Activated B cell treated with CpG ODN at 0.5 μM for 24 hours (primary cell): ENCODE measurements at regions not wholly inside any gene's neighbourhood (a gene's known extent, or its start where the extent isn't known, plus 50 kb on each side); places are given as distances from the start of the nearest gene placed in this dataset.

ENCODE experiments used
- ATAC-seq: fragments of 200-7000 bp; cut with Tn5 transposase; one replicate; pipeline ENCODE4 v1.10.0; 2021; ENCODE audit warnings: low read depth, mild to moderate bottlenecking, moderate library complexity
- CTCF ChIA-PET: fragments of 350-600 bp; sonication (Branson Sonifier 250); formaldehyde crosslinking; loops from one replicate; lab custom pipeline; 2021; ENCODE audit warnings: antibody characterized with exemption; lab: Charles Lee
- POLR2A ChIA-PET: fragments of 350-600 bp; sonication (Branson Sonifier 250); formaldehyde crosslinking; loops from one replicate; lab custom pipeline; 2021; ENCODE audit warnings: antibody characterized with exemption; lab: Charles Lee
- DNase-seq: peaks from one replicate; pipeline ENCODE4 v3.0.0; 2022
- H3K27ac Mint-ChIP-seq: one replicate; pipeline ENCODE4 v1.8.0; 2020; ENCODE audit warnings: mixed read lengths
- H3K27me3 Mint-ChIP-seq: one replicate; pipeline ENCODE4 v1.8.0; 2021; ENCODE audit warnings: mixed read lengths
- H3K36me3 Mint-ChIP-seq: one replicate; pipeline ENCODE4 v1.8.0; 2021; ENCODE audit warnings: low read depth, mixed read lengths
- H3K4me1 Mint-ChIP-seq: one replicate; pipeline ENCODE4 v1.8.0; 2021; ENCODE audit warnings: mixed read lengths
- H3K4me3 Mint-ChIP-seq: one replicate; pipeline ENCODE4 v1.8.0; 2020; ENCODE audit warnings: mild to moderate bottlenecking, mixed read lengths
- H3K9me3 Mint-ChIP-seq: one replicate; pipeline ENCODE4 v1.8.0; 2020; ENCODE audit warnings: mixed read lengths
- CTCF ChIP-seq: fragments of 200-600 bp; IDR thresholded peaks from one replicate; pipeline ENCODE4 v1.8.0; 2022; ENCODE audit warnings: antibody characterized with exemption, mild to moderate bottlenecking
- intact Hi-C: fragments of 100-400 bp; cut with micrococcal nuclease; formaldehyde crosslinking; loops from one replicate; pipeline ENCODE4 v1.15.1; 2024

GRCh38 chr1:83742446-83742845, 256.5 kb downstream of the TTLL7 start:
- POLR2A ChIA-PET = interaction anchor here (1.5 kb wide), 1 partner anchor 18 kb away, joined by 3 read pairs; no protein-coding TSS in a partner anchor
- no peaks in the 10 kb centered on the region for H3K36me3 Mint-ChIP-seq
- TF ChIP-seq CTCF = no peak
- CTCF ChIA-PET = no interaction called here
- H3K27me3 Mint-ChIP-seq = no peaks in the 10 kb centered on the region
- no peak overlapping the region for H3K27ac Mint-ChIP-seq
- H3K4me1 Mint-ChIP-seq = peaks cover 28% of the 10 kb centered on the region
- H3K9me3 Mint-ChIP-seq = no peaks in the 10 kb centered on the region
- no peak overlapping the region for H3K4me3 Mint-ChIP-seq
- ATAC-seq (no peak), DNase-seq (no peak)
- intact Hi-C loops = no loop called here

DNA sequence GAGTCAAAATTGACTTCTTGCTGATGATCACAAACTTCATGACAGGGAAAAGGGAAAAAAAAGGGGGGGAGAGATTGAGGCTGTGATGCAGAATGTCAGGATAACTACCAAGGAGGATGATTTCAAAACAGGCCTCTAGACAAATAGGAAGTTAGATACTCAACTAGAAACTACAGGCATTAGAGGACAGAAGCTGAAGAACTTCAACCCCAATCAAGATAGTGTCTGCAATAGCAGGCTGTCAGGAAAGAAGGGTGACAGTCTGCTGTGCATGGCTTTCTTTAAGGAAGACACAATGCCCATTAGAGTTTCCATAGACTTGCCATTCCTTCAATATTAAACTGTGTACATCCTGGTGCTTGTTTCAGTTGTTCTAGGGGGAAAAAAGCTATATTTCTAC, 257.2 kb downstream of the TTLL7 start:
- intact Hi-C loops = no loop called here

DNA sequence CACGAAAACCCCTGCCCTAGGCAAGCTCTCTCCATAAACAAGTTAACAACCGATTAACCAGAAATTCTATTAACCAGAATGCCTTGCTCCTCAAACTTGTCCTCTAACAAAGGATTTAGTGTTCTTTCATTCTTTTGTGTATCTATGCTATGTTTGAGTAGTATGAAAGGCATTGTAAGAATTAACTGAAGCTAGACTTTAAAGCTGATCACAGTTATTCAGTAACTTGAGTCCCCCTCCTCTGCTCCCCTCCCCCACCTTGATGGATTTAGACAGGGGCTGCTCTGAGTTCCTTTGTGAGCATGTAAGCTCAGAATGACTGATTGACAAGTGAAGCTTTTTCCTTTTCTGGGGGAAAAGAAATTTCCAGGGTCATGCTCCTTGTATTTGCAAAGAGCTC, 257.6 kb downstream of the TTLL7 start:
- TF ChIP-seq CTCF = no peak
- Mint-ChIP-seq H3K27ac (no peak overlapping the region), H3K4me3 (no peak overlapping the region), H3K4me1 (peaks cover 21% of the 10 kb centered on the region), H3K36me3 (no peaks in the 10 kb centered on the region), H3K9me3 (no peaks in the 10 kb centered on the region), H3K27me3 (no peaks in the 10 kb centered on the region)
- no peak for DNase-seq
- ChIA-PET POLR2A (no interaction called here), CTCF (no interaction called here)
- no peak for ATAC-seq
- intact Hi-C loops = no loop called here

More for the DNA sequence above, 257.2 kb downstream of the TTLL7 start:
- DNase-seq (no peak), ATAC-seq (no peak)
- TF ChIP-seq CTCF = no peak
- H3K4me1 Mint-ChIP-seq = peaks cover 25% of the 10 kb centered on the region
- no peaks in the 10 kb centered on the region for H3K27me3 Mint-ChIP-seq
- no peaks in the 10 kb centered on the region for H3K9me3 Mint-ChIP-seq
- H3K4me3 Mint-ChIP-seq = no peak overlapping the region
- H3K27ac Mint-ChIP-seq = peak overlapping the region; percentile 15
- ChIA-PET CTCF (no interaction called here), POLR2A (interaction anchor here (1.5 kb wide), 1 partner anchor 19 kb away, joined by 3 read pairs; no protein-coding TSS in a partner anchor)
- no peaks in the 10 kb centered on the region for H3K36me3 Mint-ChIP-seq

DNA sequence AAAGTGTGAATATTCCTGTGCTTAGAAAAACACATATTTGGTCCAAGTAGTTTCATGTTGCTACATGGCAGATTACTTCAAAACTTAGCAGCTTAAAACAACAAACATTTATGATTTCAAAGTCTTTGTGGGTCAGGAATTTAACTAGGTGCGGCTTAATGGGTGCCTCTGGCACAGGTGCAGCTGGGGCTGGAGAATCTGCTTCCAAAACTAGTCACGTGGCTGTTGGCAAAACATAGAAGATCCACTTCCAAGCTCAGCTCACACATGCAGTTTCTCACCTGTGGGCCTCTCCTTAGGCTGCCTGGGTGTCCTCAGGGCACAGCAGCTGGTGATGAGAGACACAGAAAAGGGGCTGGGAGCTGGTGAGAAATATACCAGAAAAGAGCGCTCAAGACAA, 263.4 kb downstream of the TTLL7 start:
- Mint-ChIP-seq H3K4me1 (peaks cover 2% of the 10 kb centered on the region), H3K4me3 (no peak overlapping the region), H3K27me3 (no peaks in the 10 kb centered on the region)

DNA sequence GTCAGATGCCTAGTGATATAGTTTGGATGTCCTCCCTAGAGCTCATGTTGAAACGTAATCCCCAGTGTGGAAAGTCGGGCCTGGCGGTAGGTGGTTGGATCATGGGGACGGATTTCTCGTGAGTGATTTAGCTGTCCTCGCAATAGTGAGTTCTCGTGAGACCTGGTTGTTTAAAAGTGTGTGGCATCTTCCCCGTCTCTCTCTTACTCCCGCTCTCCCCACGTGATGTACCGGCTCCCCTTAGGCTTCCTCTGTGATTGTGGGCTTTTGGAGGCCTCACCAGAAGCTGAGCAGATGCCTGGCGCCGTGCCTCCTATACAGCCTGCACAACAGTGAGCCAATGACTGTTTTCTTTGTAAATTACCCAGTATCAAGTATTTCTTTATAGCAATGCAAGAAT, 264.5 kb downstream of the TTLL7 start:
- no peaks in the 10 kb centered on the region for H3K27me3 Mint-ChIP-seq
- DNase-seq = no peak

More for the DNA sequence above, 263.4 kb downstream of the TTLL7 start:
- H3K36me3 Mint-ChIP-seq = no peaks in the 10 kb centered on the region
- H3K9me3 Mint-ChIP-seq = no peaks in the 10 kb centered on the region
- no peak overlapping the region for H3K27ac Mint-ChIP-seq
- no peak for DNase-seq
- ChIA-PET POLR2A (no interaction called here), CTCF (no interaction called here)
- intact Hi-C loops = no loop called here
- no peak for ATAC-seq
- no peak for TF ChIP-seq CTCF

More for the DNA sequence above, 264.5 kb downstream of the TTLL7 start:
- intact Hi-C loops = no loop called here
- ChIA-PET CTCF (no interaction called here), POLR2A (no interaction called here)
- Mint-ChIP-seq H3K4me3 (no peak overlapping the region), H3K9me3 (no peaks in the 10 kb centered on the region), H3K36me3 (no peaks in the 10 kb centered on the region), H3K27ac (no peak overlapping the region), H3K4me1 (peaks cover 2% of the 10 kb centered on the region)
- TF ChIP-seq CTCF = no peak
- ATAC-seq = no peak
